GM12892 (cell line): ENCODE measurements at regions not wholly inside any gene's neighbourhood (a gene's known extent, or its start where the extent isn't known, plus 50 kb on each side); places are given as distances from the start of the nearest gene placed in this dataset.

ENCODE experiments used
- POLR2A ChIP-seq: IDR thresholded peaks from 2 replicates; pipeline ENCODE4 v1.6.1; 2011; ENCODE audit warnings: low read depth, low read length, control low read depth
- POLR2AphosphoS5 ChIP-seq: IDR thresholded peaks from 2 replicates; pipeline ENCODE4 v1.6.1; 2011; ENCODE audit warnings: low read depth, low read length, control low read depth
- TAF1 ChIP-seq: IDR thresholded peaks from 2 replicates; pipeline ENCODE4 v1.6.1; 2011; ENCODE audit warnings: low read depth, mild to moderate bottlenecking, control low read depth, low read length, borderline replicate concordance

GRCh38 chr1:194419721-194420120 lies 1233.3 kb upstream of the B3GALT2 start:
- TF ChIP-seq POLR2A (no peak), POLR2AphosphoS5 (no peak), TAF1 (no peak)
